HG03060 (cell line): ENCODE measurements at regions not wholly inside any gene's neighbourhood (a gene's known extent, or its start where the extent isn't known, plus 50 kb on each side); places are given as distances from the start of the nearest gene placed in this dataset.

Experiments used
- ATAC-seq: cut with Tn5 transposase; IDR thresholded peaks from one replicate; pipeline ENCODE4 v1.9.1; 2021; ENCODE audit warnings: low read depth, moderate number of reproducible peaks; ENCODE audit not compliant: unreplicated experiment

GRCh38 chr2:81987370-81987769 lies 1682.8 kb upstream of the LRRTM1 start:
- ATAC-seq = no peak

GRCh38 chr2:81984969-81985637 lies 1680.6 kb upstream of the LRRTM1 start:
- ATAC-seq = no peak

GRCh38 chr2:81981585-81981984 lies 1677.0 kb upstream of the LRRTM1 start:
- no peak for ATAC-seq

GRCh38 chr2:81979086-81979485 lies 1674.5 kb upstream of the LRRTM1 start:
- no peak for ATAC-seq

GRCh38 chr2:81976998-81977397 lies 1672.4 kb upstream of the LRRTM1 start:
- ATAC-seq = no peak

GRCh38 chr2:81974216-81974615 lies 1669.7 kb upstream of the LRRTM1 start:
- ATAC-seq = no peak

GRCh38 chr2:81942876-81943275 lies 1638.3 kb upstream of the LRRTM1 start:
- ATAC-seq = no peak

GRCh38 chr2:81942136-81942680 lies 1637.7 kb upstream of the LRRTM1 start:
- no peak for ATAC-seq

- ATAC-seq = no peak
Measured at GRCh38 chr2:81940266-81940955, 1635.9 kb upstream of the LRRTM1 start.

- ATAC-seq = no peak
Measured at GRCh38 chr2:81937944-81938343, 1633.4 kb upstream of the LRRTM1 start.

- no peak for ATAC-seq
Measured at GRCh38 chr2:81903534-81903933, 1599.0 kb upstream of the LRRTM1 start.

- no peak for ATAC-seq
Measured at GRCh38 chr2:81901017-81901416, 1596.5 kb upstream of the LRRTM1 start.

GRCh38 chr2:81895620-81896250 lies 1591.2 kb upstream of the LRRTM1 start:
- no peak for ATAC-seq

GRCh38 chr2:81894451-81894990 lies 1590.0 kb upstream of the LRRTM1 start:
- no peak for ATAC-seq

GRCh38 chr2:81876624-81877023 lies 1572.1 kb upstream of the LRRTM1 start:
- ATAC-seq = no peak

GRCh38 chr2:81872006-81872405 lies 1567.5 kb upstream of the LRRTM1 start:
- ATAC-seq = no peak

- ATAC-seq = no peak
Measured at GRCh38 chr2:81870119-81870518, 1565.6 kb upstream of the LRRTM1 start.

- no peak for ATAC-seq
Measured at GRCh38 chr2:81858998-81859397, 1554.4 kb upstream of the LRRTM1 start.

- ATAC-seq = no peak
Measured at GRCh38 chr2:81853341-81853740, 1548.8 kb upstream of the LRRTM1 start.

- no peak for ATAC-seq
Measured at GRCh38 chr2:81852651-81853050, 1548.1 kb upstream of the LRRTM1 start.

GRCh38 chr2:81839780-81840179 lies 1535.2 kb upstream of the LRRTM1 start:
- no peak for ATAC-seq
